Activated T-cell treated with anti-CD3 and anti-CD28 coated beads, Interleukin-2, amount 50 U/mL, for 72 hours (primary cell): ENCODE measurements at regions not wholly inside any gene's neighbourhood (a gene's known extent, or its start where the extent isn't known, plus 50 kb on each side); places are given as distances from the start of the nearest gene placed in this dataset.
"Not testable (repeated sequence)": the region's sequence is repeated elsewhere in the genome, so short reads cannot be mapped to it uniquely, and the experiment has no call there.

Source experiments
- ATAC-seq, 2 donors: fragments of 150-1000 bp; cut with Tn5 transposase; replicated peaks in 1 of 2; 2 replicates each; pipeline ENCODE4 v1.10.0; 2021; ENCODE audit warnings: moderate library complexity in 2 of 2, mild to moderate bottlenecking in 1 of 2
- DNase-seq, 2 donors: peaks; one replicate each; pipeline ENCODE4 v3.0.0; 2021 to 2022; ENCODE audit warnings: mixed read lengths in 1 of 2
- H3K27ac Mint-ChIP-seq: one replicate; pipeline ENCODE4 v1.8.0; 2022; ENCODE audit warnings: mild to moderate bottlenecking, moderate library complexity, mixed read lengths
- H3K27me3 Mint-ChIP-seq: one replicate; pipeline ENCODE4 v1.8.0; 2022; ENCODE audit warnings: low read depth, mixed read lengths
- H3K36me3 Mint-ChIP-seq, 2 donors: one replicate each; pipeline ENCODE4 v1.8.0; 2022; ENCODE audit warnings: mixed read lengths in 2 of 2, mild to moderate bottlenecking in 1 of 2; ENCODE audit not compliant: insufficient read depth in 2 of 2
- H3K4me1 Mint-ChIP-seq: one replicate; pipeline ENCODE4 v1.8.0; 2022; ENCODE audit warnings: low read depth, mixed read lengths
- H3K4me3 Mint-ChIP-seq, 2 donors: one replicate each; pipeline ENCODE4 v1.8.0; 2022; ENCODE audit warnings: mild to moderate bottlenecking in 2 of 2, mixed read lengths in 2 of 2, moderate library complexity in 2 of 2
- H3K9me3 Mint-ChIP-seq, 2 donors: one replicate each; pipeline ENCODE4 v1.8.0; 2022; ENCODE audit warnings: mixed read lengths in 2 of 2

DNA sequence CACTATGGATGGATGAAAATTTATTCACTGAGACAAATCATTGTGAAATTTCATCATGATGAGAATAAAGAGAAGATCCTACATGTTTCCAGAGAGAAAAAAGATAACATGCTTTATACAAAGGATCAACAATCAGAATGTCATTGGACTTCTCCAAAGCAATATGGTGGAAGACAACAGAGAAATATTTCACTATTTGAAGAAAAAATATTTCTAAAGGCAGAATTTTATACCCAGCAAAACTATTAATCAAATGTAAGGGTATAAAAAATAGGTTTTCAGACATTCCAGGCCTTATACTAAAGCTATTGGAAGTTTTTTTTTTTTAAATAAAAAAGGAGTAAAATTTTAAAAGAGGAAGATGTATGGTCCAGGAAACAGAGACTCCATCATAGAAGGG is 100.6 kb upstream of the OLIG2 start:
- no peak overlapping the region for H3K27ac Mint-ChIP-seq
- H3K4me1 Mint-ChIP-seq: peaks cover 8% of the 10 kb centered on the region
- H3K9me3 Mint-ChIP-seq: peaks cover 3 to 4% of the 10 kb centered on the region in 2 donors
- no peak for DNase-seq
- H3K4me3 Mint-ChIP-seq: no peak overlapping the region
- no peak for ATAC-seq
- peaks cover 6 to 16% of the 10 kb centered on the region in 2 donors for H3K36me3 Mint-ChIP-seq
- no peaks in the 10 kb centered on the region for H3K27me3 Mint-ChIP-seq

DNA sequence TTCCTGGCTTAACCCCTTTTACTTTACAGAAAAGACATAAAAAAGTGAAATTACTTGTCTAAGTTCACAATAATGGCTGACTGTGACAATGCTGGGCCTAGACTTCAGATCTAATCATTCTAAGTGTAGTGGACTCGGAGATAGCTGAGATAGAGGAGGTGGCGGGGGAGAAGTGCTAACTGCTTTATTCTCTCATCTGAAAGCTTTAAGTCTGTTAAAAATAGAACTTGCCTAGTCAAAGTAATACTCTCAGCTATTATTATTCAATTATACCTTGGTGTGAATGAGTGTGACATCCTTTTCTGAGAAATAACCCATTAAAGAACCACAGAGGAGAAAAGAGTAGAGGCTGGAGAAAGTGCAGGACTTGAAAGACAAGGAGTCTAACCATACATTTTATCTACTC is 96.1 kb upstream of the OLIG2 start:
- no peaks in the 10 kb centered on the region for H3K27me3 Mint-ChIP-seq
- ATAC-seq (peak; percentile 13 to 29), DNase-seq (no peak)
- peaks cover under 1 to 2% of the 10 kb centered on the region in 2 donors for H3K9me3 Mint-ChIP-seq
- peaks cover 5 to 14% of the 10 kb centered on the region in 2 donors for H3K36me3 Mint-ChIP-seq
- peak overlapping the region in 1 of 2 donors; percentile 41 for H3K4me3 Mint-ChIP-seq
- peaks cover 26% of the 10 kb centered on the region for H3K4me1 Mint-ChIP-seq
- no peak overlapping the region for H3K27ac Mint-ChIP-seq

DNA sequence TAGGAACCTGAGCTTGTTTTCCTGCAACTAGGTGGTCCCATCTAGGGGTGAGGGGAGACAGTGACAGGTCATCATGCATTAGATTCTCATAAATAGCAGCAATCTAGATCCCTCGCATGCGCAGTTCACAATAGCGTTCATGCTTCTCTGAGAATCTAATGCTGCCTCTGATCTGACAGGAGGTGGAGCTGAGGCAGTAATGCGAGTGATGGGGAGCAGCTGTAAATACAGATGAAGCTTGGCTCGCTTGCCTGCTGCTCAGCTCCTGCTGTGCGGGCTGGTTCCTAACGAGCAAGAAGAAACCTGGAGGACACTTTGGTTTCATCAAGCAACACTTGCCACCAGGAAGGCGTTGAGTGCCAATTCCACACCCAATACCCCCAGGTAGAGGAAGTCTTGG is 95.1 kb upstream of the OLIG2 start:
- Mint-ChIP-seq H3K36me3 (peaks cover 2 to 5% of the 10 kb centered on the region in 2 donors), H3K4me3 (no peak overlapping the region), H3K27ac (no peak overlapping the region), H3K27me3 (no peaks in the 10 kb centered on the region), H3K9me3 (peaks cover 0 to 2% of the 10 kb centered on the region in 2 donors), H3K4me1 (peaks cover 26% of the 10 kb centered on the region)
- DNase-seq: no peak
- ATAC-seq: no peak

GRCh38 chr21:32934068-32934467 is 91.7 kb upstream of the OLIG2 start:
- peaks cover 26% of the 10 kb centered on the region for H3K4me1 Mint-ChIP-seq
- H3K36me3 Mint-ChIP-seq, H3K9me3 Mint-ChIP-seq, DNase-seq, H3K4me3 Mint-ChIP-seq, ATAC-seq, H3K27me3 Mint-ChIP-seq, H3K27ac Mint-ChIP-seq: not testable (repeated sequence)

DNA sequence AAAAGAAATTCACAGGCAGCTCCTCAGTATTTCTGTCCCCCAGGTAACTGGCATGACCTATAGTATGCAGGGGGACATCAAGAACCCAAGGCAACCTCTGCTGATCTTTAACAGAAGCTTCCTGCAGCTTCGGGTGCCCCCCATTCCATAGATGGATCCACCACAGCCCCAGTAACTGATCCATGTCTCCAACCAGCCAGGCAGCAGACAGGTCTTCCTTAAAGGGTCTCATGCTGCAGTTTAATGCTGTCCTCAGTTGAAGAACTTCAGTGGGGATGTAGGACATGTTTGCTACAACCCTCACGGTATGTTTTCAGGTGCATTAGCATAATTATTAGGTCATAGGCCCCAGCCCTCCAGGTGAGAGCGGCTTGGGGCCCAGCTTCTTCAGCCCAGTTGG is 90.9 kb upstream of the OLIG2 start:
- H3K27ac Mint-ChIP-seq: no peak overlapping the region
- H3K4me3 Mint-ChIP-seq: no peak overlapping the region
- no peak for DNase-seq
- H3K4me1 Mint-ChIP-seq: peaks cover 20% of the 10 kb centered on the region
- peaks cover 1 to 2% of the 10 kb centered on the region in 2 donors for H3K36me3 Mint-ChIP-seq
- H3K27me3 Mint-ChIP-seq: no peaks in the 10 kb centered on the region
- no peaks in the 10 kb centered on the region for H3K9me3 Mint-ChIP-seq
- no peak for ATAC-seq

DNA sequence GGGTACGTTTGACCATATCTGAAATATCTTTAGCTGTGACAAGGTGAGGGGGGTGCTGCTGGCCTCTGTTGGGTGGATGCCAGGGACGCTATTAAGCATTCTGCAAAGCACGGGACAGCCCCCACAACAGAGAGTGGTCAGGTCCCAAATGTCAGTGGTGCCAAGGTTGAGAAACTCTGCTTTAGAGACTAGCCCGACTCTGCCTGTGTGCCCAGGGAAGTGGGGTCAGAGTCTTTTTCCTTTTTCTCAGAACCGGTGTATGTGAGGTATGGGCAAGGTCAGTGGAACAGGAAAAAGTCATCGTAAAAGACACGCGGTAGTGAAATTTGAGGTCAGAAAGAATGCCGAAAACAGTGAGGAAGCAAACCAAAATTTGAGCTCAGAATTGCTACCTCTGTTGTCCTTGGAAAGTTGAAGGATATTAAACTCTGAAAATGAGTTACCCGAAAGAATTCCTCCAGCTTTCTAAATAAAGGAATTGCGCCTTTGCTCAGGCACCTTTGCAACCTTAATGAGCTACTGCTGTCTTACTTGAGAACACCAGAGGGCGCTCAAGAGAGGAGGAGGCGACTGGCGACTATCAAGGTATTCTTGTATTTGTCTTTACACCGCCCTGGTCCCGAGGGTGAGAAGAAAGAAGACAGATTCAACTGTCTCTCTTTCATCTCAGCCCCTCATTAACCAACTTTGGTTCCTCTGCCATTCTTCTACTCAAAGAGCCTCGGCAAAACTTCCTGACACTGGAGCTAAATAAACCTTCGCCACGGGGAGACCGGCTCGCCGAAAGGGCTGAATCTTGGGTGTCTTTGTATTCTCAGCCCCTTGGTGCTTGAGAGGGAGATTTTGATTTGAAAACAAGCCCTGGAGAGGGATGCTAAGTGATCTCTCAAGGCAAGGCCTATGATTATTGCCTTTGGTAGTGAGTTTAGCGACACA is 85.4 kb upstream of the OLIG2 start:
- Mint-ChIP-seq H3K27ac (no peak overlapping the region), H3K9me3 (no peaks in the 10 kb centered on the region), H3K27me3 (no peaks in the 10 kb centered on the region), H3K4me3 (no peak overlapping the region), H3K4me1 (no peaks in the 10 kb centered on the region), H3K36me3 (no peaks in the 10 kb centered on the region)
- peak; percentile 35 to 45 for DNase-seq
- no peak for ATAC-seq

GRCh38 chr21:32941263-32941662 is 84.5 kb upstream of the OLIG2 start:
- no peaks in the 10 kb centered on the region for H3K4me1 Mint-ChIP-seq
- no peak overlapping the region for H3K4me3 Mint-ChIP-seq
- H3K27me3 Mint-ChIP-seq: no peaks in the 10 kb centered on the region
- DNase-seq (no peak), ATAC-seq (no peak)
- H3K27ac Mint-ChIP-seq: no peak overlapping the region
- H3K9me3 Mint-ChIP-seq: no peaks in the 10 kb centered on the region
- no peaks in the 10 kb centered on the region for H3K36me3 Mint-ChIP-seq

- no peaks in the 10 kb centered on the region for H3K9me3 Mint-ChIP-seq
- H3K4me3 Mint-ChIP-seq: no peak overlapping the region
- H3K27me3 Mint-ChIP-seq: peaks cover 2% of the 10 kb centered on the region
- DNase-seq (no peak), ATAC-seq (peak; percentile 36 to 64)
- no peak overlapping the region for H3K27ac Mint-ChIP-seq
- no peaks in the 10 kb centered on the region for H3K36me3 Mint-ChIP-seq
- peaks cover 5% of the 10 kb centered on the region for H3K4me1 Mint-ChIP-seq
These were observed 79.1 kb upstream of the OLIG2 start for GRCh38 chr21:32946654-32947053.

DNA sequence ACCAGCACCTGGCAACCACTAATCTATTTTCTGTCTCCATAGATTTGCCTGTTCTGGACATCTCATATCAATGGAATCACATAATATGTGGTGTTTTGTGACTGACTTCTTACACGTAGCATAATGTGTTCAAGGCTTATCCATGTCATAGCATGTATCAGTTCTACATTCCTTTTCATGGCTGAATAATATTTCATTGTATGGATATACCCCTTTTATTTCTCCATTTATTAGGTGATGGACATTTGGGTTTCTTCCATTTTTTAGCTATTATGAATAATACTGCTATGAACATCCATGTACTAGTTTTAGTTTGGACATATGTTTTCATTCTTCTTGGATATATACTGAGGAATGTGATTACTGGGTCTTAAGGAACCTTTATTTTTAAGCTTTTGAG is 78.0 kb upstream of the OLIG2 start:
- Mint-ChIP-seq H3K9me3 (no peaks in the 10 kb centered on the region), H3K27ac (no peak overlapping the region), H3K27me3 (peaks cover 11% of the 10 kb centered on the region), H3K4me3 (no peak overlapping the region), H3K36me3 (no peaks in the 10 kb centered on the region), H3K4me1 (peaks cover 5% of the 10 kb centered on the region)
- no peak for DNase-seq
- no peak for ATAC-seq

GRCh38 chr21:32949701-32950100 is 76.0 kb upstream of the OLIG2 start:
- no peak for ATAC-seq
- Mint-ChIP-seq H3K27ac (no peak overlapping the region), H3K9me3 (no peaks in the 10 kb centered on the region), H3K4me3 (no peak overlapping the region), H3K36me3 (no peaks in the 10 kb centered on the region), H3K4me1 (peaks cover 5% of the 10 kb centered on the region), H3K27me3 (peaks cover 29% of the 10 kb centered on the region)
- DNase-seq: no peak

GRCh38 chr21:32951041-32951440 is 74.7 kb upstream of the OLIG2 start:
- DNase-seq (no peak), ATAC-seq (no peak)
- Mint-ChIP-seq H3K36me3 (no peaks in the 10 kb centered on the region), H3K27ac (no peak overlapping the region), H3K4me1 (peaks cover 5% of the 10 kb centered on the region), H3K9me3 (no peaks in the 10 kb centered on the region), H3K4me3 (no peak overlapping the region), H3K27me3 (peaks cover 42% of the 10 kb centered on the region)

DNA sequence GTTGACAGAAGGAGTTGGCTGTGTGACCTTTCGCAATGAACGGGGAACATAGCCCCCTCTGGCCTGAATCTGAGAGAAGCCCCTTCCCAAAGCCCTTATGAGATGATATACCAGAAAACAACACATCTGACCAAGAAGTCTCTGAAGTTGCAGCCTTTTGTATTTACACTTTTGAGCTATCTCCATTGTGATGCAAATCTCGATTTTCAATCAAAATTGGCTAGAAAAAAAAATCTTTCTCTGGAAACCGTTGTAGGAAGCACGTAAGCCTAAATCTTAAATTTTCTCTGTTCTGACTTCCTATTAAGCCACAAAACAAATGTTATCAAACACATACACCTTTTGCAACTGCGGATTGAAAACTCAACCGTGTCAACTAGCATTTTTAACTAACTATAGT is 71.4 kb upstream of the OLIG2 start:
- no peak overlapping the region for H3K4me3 Mint-ChIP-seq
- H3K27ac Mint-ChIP-seq: no peak overlapping the region

GRCh38 chr21:32955311-32956060 is 70.2 kb upstream of the OLIG2 start:
- ATAC-seq: no peak
- Mint-ChIP-seq H3K4me1 (no peaks in the 10 kb centered on the region), H3K27me3 (peaks cover 49% of the 10 kb centered on the region)

More for the DNA sequence above, 71.4 kb upstream of the OLIG2 start:
- Mint-ChIP-seq H3K9me3 (no peaks in the 10 kb centered on the region), H3K4me1 (no peaks in the 10 kb centered on the region), H3K36me3 (no peaks in the 10 kb centered on the region), H3K27me3 (peaks cover 42% of the 10 kb centered on the region)
- no peak for ATAC-seq
- no peak for DNase-seq

More at GRCh38 chr21:32955311-32956060, 70.2 kb upstream of the OLIG2 start:
- no peak for DNase-seq
- H3K4me3 Mint-ChIP-seq: peak overlapping the region in 1 of 2 donors; percentile 2
- H3K27ac Mint-ChIP-seq: peak overlapping the region; percentile 36
- no peaks in the 10 kb centered on the region for H3K9me3 Mint-ChIP-seq
- no peaks in the 10 kb centered on the region for H3K36me3 Mint-ChIP-seq
